COLO668 (cell line): ENCODE measurements at regions not wholly inside any gene's neighbourhood (a gene's known extent, or its start where the extent isn't known, plus 50 kb on each side); places are given as distances from the start of the nearest gene placed in this dataset.
A peak's percentile ranks its signal among the peaks of the same experiment; 100 is the strongest.
"Not testable (repeated sequence)": the region's sequence is repeated elsewhere in the genome, so short reads cannot be mapped to it uniquely, and the experiment has no call there.

ENCODE experiments used
- DNase-seq: peaks from one replicate; lab custom pipeline; 2025; ENCODE audit not compliant: unreplicated experiment; lab: John Stamatoyannopoulos, UW

DNA sequence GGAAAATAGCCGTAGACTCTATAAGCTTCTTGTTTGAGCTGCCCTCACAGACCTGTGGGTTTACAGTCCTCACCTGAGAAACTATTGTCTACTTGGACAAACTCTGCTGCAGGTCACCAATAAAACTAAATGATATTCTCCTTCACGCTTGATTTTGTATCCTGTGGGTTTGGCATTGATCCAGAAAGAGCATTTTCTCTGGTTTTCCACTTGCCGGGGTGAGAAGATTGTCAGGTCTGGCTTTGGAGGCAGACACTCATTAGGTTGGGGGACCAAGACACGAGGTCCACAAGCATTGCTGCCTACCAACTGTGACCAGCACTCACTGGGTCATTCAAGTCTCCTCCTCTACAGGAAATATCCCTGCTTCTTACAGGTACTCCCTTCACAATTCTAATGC is 68.5 kb downstream of the CDC14C start:
- DNase-seq = peak; percentile 21

DNA sequence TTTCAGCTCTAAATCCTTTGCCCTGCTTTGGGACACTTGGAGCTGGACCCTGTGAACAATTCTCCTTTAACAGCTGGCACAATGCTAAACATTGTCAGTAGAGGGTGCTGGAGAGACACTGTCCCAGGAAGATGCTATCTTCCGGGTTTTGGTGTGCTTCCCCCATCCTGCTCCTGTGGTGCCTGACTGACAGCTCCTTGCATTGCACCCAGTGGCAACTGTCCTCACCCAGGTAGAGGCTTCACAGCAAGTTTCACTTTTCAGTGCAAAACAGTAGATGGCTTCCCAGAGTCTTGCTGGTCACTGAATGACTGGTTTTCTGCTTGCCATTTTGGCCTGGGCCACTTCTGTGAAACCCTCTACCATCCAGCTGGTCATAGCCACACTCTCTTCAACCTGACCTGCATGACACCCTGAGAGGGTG is 77.3 kb downstream of the CDC14C start:
- DNase-seq = peak; percentile 47

DNA sequence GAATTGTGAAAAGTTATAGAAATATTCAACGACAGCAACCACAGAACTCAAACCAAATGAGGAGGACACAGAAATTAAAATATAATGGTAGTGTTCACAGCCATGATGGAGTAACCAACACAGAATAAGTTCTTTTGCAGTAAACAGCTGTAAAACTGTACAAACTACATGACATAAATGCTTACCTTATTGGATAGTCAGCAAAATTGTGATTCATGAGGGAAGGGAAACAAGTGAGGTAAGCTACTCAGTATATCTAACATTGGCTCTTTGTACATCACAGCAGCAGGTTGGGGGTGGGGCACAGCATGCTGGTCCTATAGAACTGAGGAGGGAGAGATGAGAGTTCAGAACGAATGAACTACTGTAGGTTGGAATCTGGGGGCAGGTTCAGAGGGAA is 86.4 kb downstream of the CDC14C start:
- no peak for DNase-seq

GRCh38 chr7:49014870-49015269 is 90.5 kb downstream of the CDC14C start:
- peak; percentile 14 for DNase-seq

GRCh38 chr7:49020145-49020544 is 95.8 kb downstream of the CDC14C start:
- no peak for DNase-seq

DNA sequence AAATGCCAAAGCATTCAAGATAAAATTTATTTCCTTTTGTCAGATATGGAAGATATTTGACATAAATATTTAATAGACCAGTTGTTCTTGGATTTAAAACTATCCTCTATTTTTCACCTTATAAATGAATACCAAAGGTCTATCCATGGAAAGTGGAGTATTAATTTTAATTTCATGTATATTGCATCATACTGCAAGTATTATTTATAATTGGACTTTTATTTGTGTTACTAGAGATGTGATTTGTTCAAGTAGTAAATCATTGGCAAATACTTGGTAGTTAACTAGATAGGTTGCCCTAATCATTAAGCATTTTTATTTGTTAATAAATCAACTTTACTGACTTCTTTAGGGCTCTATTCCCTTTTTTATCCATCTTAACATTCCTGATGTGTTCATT is 98.1 kb downstream of the CDC14C start:
- no peak for DNase-seq

DNA sequence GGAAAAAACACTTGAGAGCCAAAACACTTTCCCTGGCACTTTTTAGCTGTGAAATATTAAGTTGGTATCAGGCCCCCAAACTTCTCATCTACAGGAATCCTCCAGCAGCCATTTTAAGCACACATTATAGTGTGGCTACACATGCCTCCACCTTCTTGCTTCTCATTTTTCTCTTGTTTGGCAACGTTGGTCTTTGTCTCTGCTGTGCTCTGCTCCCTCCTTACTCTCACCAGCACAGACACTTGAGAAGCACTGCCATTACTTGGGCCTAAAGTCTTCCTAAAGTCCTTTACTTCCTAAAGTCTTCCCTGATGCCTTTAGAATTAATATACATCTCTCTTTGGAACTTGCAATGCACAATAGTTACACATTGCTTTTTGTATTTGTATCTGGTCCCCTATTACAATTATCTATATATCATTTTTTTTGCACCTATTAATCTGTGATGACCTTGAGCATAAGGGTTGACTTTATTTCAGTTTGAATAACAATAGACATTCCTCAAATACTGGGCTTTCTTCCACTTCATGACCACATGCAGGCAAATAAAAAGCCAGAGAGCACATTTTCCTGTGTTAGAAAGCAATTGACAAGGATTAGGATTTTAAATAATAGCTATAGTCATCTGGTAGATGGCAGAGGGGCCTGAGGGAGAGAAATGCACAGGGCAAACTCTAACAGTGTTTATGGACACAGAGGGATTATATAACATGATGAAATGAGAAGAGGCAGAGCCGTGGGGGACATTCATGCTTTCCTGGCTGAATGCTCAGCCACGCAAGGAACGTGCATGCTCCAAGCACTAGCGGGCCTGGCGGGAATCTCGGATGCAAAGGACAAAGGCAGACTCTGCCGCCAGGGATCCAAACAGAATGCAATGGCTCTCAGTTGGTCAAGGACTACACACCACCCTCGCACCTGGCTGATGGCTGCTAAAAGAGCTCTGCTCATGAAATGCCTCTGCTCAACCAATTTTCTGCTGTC is 99.3 kb downstream of the CDC14C start:
- DNase-seq = peak; percentile 19

DNA sequence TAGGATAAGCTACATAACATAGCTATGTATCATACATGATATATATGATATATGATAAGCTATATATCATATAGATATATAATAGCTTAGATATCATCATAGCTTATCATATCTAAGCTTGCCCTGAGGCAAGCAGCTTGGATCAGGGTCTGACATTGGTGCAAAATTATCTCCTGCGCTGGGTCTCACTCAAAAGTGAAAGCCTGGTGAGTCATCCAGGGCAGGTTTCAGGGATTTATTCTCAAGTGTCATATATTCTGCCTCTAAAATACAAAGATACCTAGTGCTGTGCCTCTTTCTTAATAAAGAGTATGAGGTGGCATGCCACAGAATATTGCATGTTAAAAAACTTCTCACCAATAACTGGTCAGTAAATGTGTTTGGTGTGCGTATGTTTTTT is 105.9 kb downstream of the CDC14C start:
- DNase-seq = no peak

GRCh38 chr7:49033140-49033539 is 108.8 kb downstream of the CDC14C start:
- DNase-seq = not testable (repeated sequence)

DNA sequence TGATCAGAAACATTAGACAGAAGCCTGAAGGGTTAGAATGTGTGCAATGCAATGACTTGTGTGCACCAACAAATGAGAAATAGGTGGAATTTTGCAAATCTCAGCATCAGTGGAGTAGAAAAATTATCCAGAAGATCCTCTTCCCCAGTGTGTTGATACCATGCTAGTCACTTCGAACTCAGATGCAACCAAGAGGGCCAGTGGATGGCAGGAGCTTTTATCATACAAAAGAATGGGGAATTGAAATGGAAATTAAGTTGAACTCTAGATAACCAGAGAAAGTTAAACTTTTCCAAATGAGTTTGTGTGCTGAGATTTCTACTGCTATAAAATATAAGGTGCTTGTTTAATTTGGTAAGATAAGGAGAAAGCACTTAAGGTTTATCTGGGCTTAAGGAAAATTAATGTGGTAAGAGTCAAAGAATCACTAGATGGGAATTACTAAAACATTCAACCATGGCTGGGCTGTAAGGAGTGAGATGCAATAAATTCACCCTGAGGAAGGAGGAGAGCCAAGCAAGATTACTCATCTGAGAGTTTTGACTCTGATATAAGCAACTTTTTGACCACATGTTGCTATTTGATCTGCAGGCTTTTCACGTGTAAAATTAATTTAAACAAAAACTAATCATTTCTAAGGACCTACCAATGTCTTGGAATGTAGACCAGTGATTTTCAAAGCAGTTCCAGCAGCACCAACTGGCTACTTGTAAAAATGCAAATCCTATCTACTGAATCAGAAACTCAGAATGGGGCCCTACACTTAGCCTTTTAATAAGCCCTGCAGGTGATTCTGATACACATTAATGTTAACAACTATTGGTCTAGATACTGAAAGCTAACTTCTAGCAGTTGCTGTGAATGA is 113.2 kb downstream of the CDC14C start:
- DNase-seq = no peak

DNA sequence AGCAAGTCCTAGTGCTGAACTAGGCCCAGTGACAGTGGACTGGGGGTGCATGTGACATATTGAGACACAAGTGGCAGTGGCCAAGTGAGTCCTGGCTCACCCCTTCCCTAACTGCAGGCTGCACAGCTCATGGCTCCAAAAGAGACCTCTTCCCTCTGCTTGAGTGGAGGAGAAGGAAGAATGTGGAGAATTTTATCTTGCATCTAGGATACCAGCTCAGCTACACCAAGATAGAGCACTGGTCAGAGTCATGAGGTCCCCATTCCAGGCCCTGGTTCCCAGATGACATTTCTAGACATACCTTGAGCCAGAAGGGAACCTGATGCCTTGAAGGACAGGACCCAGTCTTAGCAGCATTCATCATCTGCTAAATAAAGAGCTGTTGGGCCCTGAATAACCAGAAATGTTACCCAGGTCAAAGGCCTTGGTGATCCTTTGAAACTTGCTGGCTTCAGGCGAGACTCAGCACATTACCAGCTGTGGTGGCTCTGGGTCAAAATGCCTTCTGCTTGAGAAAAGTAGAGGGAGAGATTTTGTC is 114.5 kb downstream of the CDC14C start:
- no peak for DNase-seq

- DNase-seq = no peak
Observed at GRCh38 chr7:49060743-49061142, 136.4 kb downstream of the CDC14C start.

GRCh38 chr7:49074538-49074937 is 150.2 kb downstream of the CDC14C start:
- no peak for DNase-seq

GRCh38 chr7:49080896-49081475 is 156.6 kb downstream of the CDC14C start:
- DNase-seq = no peak

GRCh38 chr7:49088017-49088416 is 163.7 kb downstream of the CDC14C start:
- DNase-seq = no peak

GRCh38 chr7:49089717-49090116 is 165.4 kb downstream of the CDC14C start:
- no peak for DNase-seq

DNA sequence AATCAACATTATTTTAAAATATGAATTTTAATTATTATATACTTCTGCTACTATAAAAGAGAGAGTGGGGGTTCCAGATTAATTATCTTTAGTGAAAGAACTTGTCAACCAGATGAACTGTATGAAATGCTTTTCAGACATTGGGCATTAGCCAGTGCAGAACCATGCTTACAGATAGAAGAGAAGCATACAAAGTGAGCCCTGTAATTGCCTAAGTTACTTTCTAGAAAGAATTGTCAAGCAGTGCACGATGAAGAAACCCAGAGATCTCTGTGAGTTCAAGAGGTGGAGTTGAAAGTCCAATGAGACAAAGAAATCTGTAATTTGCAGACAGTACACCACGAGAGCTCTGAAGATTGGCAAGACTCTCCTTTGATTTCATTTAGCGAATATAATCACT is 166.7 kb downstream of the CDC14C start:
- no peak for DNase-seq

DNA sequence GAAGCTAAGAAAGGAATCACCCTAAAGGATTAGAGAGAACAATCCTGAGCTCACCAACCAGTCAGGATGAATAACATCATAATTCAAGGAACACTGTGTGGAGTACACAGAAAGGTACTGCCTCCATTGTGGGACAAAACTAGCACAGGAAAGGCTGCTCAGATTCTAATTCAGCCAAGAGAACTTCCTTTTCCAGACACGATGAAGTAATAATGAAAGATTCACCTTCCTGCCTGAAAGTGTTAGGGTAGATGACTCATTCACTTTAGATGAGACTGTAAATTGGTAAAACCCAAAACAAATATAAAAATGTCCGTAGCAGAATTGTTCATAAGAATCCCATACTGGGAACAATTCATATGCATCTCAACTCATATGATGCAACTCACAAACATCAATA is 167.2 kb downstream of the CDC14C start:
- no peak for DNase-seq

DNA sequence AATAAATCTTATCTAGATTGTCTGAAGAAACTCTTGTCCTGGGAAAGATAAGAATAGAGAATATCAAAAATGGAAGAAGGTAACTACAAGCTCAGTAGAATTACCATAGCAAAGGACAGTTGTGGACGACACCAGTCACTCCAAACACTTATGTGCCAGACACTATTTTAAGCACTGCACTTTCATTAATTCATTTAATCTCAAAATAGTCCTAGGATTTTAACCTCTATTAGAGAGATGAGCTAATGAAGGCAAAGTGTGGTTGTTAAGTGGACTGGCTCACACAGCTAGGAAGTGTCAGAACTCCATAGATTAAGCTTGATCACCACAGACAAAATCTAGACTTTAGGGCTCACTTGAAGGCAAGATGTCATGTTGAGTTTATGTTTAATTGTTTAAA is 168.9 kb downstream of the CDC14C start:
- no peak for DNase-seq

DNA sequence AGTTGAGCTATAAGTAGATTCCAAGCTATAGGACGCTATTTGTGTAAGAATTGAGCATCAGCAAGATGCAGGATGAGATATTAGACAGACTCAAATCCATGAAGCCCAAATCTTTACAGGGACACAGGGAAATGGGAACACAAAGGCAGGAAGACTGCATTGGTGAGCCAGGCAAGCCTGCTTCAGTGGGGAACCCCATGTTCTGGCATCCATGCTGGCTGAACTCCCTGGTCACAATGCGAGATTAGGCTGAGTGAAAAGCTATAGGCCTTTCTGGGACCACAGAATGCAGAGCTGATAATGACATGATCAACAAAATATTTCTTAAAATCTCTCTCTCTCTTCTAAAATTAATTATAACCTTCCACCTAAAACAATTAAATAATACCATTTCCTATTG is 170.5 kb downstream of the CDC14C start:
- DNase-seq = no peak
